Femur (tissue), 1 donor: ENCODE measurements at regions not wholly inside any gene's neighbourhood (a gene's known extent, or its start where the extent isn't known, plus 50 kb on each side); places are given as distances from the start of the nearest gene placed in this dataset.
A peak's percentile ranks its signal among the peaks of the same experiment; 100 is the strongest.
"Not testable (repeated sequence)": the region's sequence is repeated elsewhere in the genome, so short reads cannot be mapped to it uniquely, and the experiment has no call there.

Source experiments
- DNase-seq: peaks from one replicate; pipeline ENCODE4 v3.0.0-alpha.2; 2017

DNA sequence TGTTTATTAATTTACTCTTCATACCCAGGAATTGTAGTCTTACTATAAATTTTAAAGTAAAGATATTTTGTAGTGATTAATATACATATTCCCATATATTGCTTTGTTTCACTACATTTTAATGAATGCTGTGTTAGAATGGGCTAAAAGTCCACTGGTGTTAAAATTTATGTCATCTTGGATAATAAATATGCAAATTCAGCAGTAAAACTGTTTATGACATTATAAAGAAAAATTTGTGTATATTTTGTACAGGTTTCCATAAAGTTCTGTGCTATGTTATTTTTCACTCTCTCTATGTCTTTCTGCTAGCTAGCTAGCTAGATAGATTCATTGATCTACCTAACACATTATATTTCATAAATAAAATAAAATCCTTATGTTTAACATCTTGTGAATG lies 1071.2 kb downstream of the FAT4 start:
- no peak for DNase-seq

DNA sequence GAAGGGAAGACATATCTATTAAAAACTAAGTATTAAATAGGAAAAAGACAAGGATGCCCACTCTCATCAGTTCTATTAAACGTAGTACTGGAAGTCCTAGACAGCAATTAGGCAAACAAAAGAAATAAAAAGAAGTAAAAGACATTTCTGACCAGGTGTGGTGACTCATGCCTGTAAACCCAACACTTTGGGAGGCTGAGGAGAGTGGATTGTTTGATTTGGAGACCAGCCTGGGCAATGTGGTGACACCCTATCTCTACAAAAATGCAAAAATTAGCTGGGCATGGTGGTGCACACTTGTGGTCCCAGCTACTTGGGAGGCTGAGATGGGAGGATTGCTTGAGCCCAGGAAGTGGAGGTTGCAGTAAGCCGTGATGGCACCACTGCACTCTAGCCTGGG lies 1071.8 kb downstream of the FAT4 start:
- no peak for DNase-seq

DNA sequence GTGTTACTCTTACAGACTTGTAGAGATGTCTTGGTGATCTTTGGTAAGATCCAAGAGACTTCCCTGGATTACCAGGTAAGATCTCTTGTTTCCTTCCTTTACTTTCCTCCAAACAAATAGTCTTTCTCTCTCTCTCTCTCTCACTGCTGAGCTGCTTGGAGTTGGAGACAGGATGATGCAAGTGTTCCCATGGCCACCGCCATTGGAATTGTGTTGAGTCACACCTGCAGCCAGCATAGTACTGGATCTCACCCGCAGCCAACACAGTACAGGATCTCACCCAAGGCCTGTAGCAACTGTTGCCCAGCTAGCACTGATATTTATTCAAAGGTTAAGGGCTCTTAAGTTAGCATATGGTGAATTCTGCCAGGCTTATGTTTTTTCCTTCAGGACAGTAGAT lies 1080.9 kb downstream of the FAT4 start:
- no peak for DNase-seq

DNA sequence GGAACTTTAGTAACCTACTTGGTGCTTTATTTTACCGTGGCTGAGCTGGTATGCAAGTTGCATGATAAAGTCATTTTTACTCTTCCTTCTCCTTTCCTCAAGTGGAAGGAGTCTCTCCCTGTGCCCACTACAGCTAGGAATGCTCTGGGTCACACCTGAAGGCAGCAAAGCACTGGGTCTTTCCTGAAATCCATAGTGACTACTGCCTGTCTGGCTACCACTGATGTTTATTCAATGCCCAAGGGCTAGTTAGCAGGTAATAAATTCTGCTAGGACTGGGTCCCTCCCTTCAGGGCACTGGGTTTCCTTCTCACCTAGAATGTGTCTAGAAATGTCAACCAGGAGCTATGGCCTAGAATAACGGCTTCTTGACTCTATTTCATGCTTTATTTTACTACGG lies 1081.4 kb downstream of the FAT4 start:
- DNase-seq: no peak

DNA sequence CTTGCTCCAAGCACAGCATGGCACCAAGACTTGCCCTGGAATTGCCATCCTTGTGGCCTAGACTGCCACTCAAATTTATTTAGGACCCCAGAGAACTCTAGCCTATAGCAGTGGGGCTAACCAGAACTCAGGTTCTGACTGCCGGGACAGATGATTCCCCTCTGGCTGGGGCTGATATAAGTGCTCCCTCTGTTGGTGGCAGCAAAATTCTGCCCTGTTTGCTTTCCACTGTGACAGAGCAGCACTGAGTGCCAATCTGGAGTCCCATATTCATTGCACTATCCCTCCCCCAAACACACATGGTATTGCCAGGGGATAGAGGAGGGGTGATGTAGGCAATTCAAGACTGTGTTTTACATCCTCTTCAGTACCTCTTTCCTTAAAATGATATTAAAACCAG lies 1081.9 kb downstream of the FAT4 start:
- DNase-seq: no peak

DNA sequence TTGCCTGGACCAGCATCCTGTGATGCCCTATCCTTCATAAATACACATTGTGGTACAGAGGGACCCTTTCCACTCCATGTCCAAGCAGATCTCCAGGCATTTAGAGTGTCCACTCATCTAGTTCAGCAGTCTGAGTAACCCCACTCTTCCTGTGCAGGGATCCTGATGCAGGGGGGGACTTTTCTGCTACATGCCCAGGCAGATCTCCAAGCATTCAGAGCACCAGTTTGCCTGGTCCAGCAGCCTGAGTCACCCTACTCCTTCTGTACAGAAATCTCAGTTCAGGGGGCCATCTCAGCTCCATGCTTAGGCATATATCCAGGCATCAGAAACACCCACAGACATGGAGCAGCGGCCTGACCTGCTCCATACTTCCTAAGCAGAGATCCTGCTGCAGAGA lies 1089.8 kb downstream of the FAT4 start:
- no peak for DNase-seq

DNA sequence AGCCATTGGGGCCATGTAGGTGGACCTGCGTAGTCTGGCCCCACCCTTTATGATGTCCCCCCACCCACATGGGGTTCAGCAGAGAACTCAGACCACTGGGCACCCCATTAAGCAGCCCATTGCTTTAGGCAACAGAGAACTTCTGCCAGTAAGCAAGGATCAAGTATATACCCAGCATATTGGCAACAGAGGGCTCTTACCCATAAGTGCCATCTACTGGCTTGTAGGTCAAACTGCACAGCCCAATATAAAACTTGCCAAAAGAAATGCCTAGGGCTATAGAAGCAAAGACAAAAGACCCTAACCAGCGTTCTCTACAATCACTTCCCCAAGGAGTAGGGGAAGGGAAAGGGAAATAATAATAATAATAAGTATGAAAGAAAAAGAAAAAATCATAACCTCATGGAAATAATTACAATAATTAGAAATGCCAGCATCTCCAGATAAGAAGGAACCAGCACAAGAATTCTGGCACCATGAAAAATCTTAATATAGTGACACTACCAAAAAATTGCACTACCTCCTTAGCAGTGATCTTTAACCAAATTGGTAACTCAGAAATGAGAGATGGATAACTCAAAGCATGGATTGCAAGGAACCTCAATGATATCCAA lies 1090.7 kb downstream of the FAT4 start:
- no peak for DNase-seq

DNA sequence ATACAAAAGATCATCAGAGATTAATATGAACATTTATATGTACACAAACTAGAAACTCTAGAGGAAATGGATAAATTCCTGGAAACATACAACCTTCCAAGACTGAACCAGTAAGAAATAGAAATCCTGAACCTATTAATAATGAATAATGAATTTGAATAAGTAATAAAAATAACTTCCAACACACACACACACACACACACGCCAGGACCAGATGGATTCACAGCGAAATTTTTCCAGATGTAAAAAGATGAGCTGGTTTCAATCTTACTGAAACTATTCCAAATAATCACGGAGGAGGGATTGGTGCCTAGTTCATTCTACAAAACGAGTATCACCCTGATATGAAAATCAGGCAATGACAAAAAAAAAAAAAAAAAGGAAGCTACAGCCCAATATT lies 1095.0 kb downstream of the FAT4 start:
- DNase-seq: no peak

DNA sequence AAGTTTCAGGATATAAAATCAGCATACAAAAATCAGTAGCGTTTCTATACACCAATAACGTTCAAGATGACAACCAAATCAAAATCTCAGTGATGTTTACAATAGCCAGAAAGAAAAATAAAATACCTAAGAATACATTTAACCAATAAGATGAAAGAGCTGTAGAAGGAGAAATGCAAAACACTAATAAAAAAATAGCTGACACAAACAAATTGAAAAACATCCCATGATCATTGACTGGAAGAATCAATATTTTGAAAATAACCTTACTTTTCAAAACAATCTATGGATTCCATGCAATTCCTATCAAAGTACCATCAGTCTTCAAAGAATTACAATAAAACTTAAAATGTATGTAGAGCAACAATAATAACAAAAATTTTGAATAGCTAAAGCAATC lies 1096.3 kb downstream of the FAT4 start:
- no peak for DNase-seq

DNA sequence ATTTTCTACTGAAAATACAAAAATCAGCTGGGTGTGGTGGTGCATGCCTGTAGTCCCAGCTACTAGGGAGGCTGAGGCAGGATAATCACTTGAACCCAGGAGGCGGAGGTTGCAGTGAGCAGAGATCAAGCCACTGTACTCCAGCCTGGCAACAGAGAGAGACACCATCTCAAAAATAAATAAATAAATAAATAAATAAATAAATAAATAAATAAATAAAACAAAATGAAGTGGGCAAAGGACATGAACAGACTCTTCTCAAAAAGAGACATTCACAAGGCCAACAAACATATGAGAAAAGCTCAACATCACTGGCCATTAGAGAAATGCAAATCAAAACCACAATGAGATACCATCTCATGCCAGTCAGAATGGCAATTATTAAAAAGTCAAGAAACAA lies 1097.6 kb downstream of the FAT4 start:
- DNase-seq: not testable (repeated sequence)

DNA sequence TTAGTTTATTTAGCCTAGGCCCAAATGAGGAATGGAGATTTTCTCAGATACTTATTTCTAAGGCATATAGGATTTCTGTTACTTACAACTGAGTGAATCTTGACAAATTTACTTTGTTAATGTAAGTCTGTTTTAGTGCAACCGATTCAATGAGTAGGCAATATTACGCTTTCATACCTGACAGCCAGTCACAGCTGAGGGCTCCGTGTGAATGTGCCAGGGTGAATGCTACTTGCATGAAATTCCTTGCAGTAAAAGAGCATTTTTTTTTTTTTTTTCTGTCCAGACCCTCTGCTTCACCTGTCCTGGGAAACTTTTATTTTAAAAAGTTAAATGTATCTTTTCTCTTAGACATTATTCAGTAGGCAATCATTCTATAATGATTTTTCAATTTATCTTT lies 1100.0 kb downstream of the FAT4 start:
- DNase-seq: no peak

DNA sequence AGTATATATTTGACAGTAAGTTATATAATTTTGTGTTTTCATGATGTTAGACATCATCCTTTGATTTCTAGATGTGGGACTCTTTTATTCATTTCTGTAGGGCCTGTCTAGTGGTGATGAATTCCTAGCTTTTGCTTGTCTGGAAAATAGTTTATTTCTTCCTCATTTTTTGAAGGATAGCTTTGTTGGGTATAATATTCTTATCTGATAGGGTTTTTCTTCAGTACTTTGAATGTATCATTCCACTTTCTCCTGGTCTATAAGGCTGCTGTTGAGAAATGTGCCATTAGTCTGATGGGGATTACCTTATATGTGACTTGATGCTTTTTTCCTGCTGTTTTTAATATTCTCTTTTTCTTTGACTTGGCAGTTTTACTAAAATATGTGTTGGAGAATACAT lies 1104.5 kb downstream of the FAT4 start:
- DNase-seq: no peak

DNA sequence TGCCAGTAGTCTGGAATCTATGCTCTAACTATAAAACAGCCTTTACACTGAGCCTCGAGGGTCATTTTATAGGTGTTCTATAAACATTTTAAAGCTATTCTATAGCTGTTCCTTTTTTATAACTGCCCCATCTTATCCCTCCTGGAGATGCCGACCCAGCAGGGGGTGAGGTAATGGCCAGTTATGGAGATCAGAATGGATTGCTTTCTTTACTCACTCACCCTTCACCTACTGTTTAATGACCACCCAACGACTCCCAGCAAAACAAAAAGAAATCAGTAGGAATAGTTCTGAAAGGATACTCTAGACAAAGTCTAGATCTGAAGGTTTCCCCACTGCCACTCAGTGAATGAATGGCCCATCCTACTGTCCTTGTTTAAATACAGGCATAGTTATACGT lies 1113.1 kb downstream of the FAT4 start:
- no peak for DNase-seq

DNA sequence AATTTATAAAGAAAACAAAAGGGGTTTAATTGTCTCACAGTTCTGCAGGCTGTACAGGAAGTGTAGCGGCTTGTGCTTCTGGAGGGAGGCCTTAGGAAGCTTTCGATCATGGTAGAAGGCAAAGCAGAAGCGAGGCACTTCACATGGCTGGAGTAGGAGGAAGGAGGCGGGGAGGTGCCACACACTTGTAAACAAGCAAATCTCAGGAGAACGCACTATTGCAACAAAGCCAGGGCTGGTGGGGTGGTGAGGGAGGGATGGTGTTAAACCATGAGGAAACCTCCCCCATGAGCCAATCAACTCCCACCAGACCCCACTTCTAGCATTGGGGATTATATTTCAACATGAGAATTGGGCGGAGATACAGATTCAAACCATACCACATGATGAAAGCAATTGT lies 1116.3 kb downstream of the FAT4 start:
- no peak for DNase-seq

DNA sequence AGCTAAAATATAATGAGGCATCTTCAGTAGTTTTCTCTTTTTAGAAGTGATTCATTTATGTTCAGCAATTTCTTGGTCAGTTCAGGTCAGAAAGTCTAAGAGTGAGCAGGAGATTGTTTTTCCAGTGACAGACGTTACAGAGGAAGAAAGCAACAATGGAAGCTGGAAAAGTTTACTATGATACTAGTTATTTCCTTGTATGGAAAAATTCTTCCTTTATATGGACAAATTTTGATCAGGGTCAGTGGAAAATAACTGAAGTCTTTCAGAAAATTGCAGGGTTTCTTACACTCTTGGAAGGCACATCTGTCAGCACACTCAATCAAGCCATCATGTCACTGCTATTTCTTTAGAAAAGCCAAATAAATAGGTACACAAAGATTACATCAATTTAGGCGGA lies 1120.7 kb downstream of the FAT4 start:
- DNase-seq: no peak

DNA sequence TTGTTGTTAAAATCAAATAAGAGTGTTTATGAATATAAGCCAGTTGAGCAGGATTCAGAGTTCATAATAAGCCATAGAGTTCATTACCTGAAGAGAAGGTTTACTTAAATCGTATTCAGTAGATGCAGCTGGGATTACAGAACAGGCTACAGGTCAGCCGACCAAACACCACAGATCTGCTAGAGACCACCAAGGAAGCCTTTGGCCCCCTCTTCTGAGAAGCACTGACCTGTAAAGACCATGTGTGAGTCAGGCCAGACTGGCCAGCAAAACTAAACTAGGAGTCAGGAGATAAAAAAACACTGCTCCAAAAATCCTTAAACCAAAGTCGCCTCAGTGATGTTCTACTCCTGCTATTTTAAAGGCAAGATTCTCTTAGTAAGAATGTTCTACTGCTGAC lies 1125.5 kb downstream of the FAT4 start:
- no peak for DNase-seq

DNA sequence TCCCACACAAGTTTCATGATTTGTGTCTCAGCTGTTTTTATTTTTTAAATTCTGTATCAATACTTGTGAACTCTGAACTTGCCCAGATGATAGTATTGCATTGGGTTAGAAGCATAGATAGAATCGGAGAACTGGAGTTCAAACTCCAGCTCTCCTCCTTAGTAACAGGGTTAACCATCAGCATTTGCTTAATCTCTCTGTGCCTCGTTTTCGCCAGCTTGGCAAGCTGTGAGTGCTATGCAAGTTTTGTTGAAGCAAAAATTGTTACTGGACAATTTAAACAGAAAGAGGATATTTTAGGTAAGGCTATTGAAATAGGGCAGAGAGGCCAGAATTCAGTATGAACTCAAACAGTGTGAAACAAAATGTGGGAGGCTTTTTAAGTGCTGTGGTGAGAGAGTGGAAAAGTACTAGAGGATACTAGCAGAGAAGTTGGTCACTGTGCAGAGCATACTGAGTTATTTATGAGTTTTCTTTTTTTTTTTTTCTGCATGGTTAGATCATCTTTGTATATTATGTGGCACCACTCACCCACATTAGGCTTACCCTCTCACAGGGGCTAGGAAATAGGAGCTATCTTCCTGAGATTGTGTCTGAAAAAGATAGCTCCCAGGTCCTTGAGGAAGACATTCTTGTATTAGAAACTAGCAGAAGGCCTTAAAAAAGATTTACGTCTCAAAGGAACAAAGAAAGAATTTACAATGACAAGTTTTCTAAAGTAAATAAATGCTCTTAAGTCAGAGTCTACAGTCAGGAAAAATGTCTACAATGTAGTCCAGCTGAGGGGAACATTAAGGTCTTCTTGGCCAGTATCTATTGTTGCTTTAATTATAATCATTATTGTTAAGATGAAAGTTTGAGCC lies 1126.6 kb downstream of the FAT4 start:
- no peak for DNase-seq

DNA sequence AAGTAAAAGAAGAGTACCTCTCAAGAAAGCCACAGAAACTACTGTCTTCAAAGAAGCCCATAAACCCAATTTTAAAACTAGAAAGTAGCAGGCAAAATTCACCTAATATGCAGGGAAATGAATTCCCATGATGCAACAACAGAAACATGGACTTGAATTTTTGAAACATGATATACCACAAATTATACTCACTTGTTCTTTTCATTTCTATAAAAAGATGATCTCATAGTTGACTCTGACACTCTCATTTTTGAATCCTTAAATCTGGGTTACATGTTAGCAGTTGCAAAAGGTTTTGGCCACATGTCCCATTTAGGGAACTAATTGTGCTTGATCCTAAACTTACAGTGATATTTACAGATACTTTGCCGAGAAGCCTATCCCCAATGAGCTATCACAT lies 1130.8 kb downstream of the FAT4 start:
- no peak for DNase-seq

DNA sequence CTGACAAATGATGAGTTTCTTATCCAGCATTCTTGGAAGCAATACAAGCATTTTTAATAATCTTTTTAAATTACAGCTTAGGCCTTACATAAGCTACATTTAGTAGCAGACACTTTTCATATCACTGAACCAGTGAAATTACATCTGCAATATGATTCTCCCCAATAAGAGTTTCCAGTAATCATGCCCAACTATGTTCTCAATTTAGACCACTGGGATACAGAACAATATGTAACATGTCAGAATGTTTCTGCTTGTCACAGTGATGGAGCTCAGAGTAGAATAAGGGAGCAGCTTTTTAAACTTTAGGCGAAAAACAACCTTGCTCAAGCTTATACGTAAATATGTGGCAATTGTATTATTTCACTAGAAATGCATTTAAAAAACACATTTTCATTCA lies 1132.2 kb downstream of the FAT4 start:
- DNase-seq: no peak

DNA sequence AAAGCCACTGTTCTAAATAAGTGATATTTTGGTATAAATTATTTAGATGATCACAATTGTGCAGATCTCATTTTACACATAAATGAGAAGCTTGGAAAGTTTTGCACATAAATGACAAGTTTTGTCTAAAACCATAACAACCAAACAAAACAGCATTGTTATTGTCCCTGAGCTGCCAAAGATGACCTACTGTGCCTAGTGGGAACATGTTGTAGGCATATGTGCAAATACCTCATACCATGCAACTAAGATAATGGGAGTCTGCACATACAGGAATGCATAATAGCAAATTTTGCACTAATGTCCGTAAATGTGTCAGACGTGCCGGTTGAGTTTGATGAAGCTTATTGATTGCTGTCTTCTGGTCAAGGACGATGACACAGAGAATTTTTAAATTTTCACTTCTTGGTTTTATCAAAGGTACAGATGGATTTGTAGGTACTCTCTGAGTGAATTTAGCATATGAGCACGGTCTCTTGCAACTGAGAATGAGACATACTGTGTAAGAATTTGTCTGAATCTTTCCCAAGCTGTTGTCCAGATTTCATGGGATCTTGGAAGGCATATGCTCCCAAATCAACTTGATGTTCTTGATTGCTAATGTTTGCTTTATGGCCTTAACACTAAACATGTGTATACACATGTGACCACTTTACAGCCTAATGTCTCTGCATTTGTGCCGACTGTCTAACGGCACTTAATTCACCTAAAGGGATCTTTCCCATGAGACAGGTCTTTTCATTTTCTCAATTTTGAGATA lies 1133.5 kb downstream of the FAT4 start:
- peak; percentile 49 for DNase-seq

DNA sequence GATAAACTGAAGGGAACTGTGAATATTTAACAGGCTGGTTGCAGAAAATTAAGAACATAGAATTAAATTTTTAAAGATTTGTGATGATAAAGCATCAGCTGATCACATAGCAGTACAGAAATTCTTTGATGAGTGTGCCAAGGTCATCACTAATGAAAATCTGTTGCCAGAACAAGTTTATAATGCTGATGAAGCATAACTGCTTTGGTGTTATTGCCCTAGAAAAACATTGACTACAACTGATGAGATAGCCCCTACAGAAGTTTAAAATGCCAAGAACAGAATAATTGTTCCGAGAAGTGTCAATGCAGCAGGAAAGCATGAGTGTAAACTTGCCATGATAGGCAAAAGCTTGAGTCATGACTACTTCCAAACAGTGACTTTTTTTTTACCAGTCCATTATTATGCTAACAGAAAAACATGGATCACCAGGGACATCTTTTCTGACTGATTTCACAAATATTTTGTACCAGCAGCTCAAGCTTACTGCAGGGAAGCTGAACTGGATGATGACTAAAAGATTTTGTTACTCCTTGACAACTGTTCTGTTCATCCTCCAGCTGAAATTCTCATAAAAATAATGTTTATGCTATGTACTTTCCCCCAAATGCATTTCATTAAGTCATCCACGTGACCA lies 1136.6 kb downstream of the FAT4 start:
- no peak for DNase-seq

DNA sequence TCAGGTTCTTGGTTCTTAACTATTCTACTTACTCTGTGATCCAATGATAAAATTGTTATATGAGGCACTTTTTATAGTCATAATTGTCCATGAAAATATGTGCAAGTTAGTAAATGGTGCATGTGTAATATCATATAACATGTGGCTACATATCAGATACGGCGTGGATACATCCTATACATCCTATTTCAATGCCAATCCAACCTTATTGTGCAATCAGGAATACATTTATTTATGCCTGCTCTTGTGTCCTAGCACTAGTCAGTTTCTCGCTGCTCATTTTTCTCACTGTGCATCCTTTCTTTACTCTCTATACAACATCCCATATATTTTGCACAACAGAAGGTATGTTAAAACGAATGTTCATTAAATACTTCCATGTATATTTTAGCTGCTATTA lies 1141.1 kb downstream of the FAT4 start:
- DNase-seq: no peak

DNA sequence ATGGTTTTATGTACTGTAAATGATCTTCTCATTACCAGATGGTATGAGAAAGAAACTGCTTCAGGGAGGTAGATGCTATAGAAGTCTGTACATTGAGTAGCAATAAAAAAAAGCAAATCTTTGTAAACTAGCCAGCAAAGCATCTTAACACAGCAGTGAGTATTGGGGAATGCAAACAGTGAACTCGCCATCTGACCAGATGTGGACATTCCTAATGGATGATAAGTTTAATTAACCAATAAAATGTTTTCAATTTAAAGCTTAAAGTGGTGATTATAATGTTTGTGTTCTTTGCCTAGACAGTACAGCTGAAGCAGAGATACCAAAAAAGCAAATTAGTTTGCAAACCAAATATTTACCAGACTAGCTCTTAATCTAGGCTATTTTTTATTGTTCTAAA lies 1144.2 kb downstream of the FAT4 start:
- DNase-seq: no peak

DNA sequence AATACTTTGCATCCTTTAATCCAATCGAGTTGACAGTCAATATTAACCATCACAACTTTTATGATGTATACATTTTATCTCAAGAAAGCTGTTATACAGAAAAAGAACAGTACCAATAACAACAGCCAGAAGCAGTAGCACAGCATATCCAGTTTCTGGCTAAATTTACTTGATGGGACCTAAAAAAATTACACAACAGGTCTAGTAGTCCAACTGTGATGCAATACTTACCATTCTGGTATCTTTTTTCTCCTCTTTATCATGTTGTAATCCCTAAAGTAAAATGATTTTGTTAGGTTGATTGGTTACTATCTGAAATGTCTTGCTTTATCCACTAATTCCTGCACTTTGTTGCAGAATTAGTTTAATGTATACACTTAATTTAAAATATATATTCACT lies 1150.6 kb downstream of the FAT4 start:
- DNase-seq: no peak
